Brain microvascular endothelial cell (primary cell): ENCODE measurements at regions not wholly inside any gene's neighbourhood (a gene's known extent, or its start where the extent isn't known, plus 50 kb on each side); places are given as distances from the start of the nearest gene placed in this dataset.

Experiments
- DNase-seq: peaks from one replicate; pipeline ENCODE4 v3.0.0-alpha.2; 2020
- H3K27ac ChIP-seq: fragments of 250-450 bp; sonication (Bioruptor Pico); 2 replicates; pipeline ENCODE4 v1.5.1; 2020; ENCODE audit warnings: mild to moderate bottlenecking, moderate library complexity
- H3K27me3 ChIP-seq: fragments of 250-450 bp; sonication (Bioruptor Pico); replicated peaks from 2 replicates; pipeline ENCODE4 v1.5.1; 2020; ENCODE audit warnings: mild to moderate bottlenecking
- H3K36me3 ChIP-seq: fragments of 250-450 bp; sonication (Bioruptor Pico); replicated peaks from 2 replicates; pipeline ENCODE4 v1.5.1; 2020; ENCODE audit warnings: mild to moderate bottlenecking
- H3K4me3 ChIP-seq: 2 replicates; pipeline ENCODE4 v1.5.1; 2011; ENCODE audit warnings: low read depth, mild to moderate bottlenecking, control low read depth, low read length, moderate library complexity
- CTCF ChIP-seq: IDR thresholded peaks from 2 replicates; pipeline ENCODE4 v1.5.1; 2011; ENCODE audit warnings: low read depth, mild to moderate bottlenecking, moderate library complexity, low read length, control low read depth, inconsistent platforms; ENCODE audit errors: missing control alignments
- in situ Hi-C: cut with HindIII; loops from 2 replicates; pipeline ENCODE4 v1.10.0; 2017; ENCODE audit warnings: low sequenced_read_pairs, low pct_ligation_motif_present

GRCh38 chr5:53367727-53368126 is 112.7 kb upstream of the FST start:
- Histone ChIP-seq H3K36me3 (no peaks in the 10 kb centered on the region), H3K4me3 (no peak overlapping the region), H3K27me3 (no peaks in the 10 kb centered on the region), H3K27ac (no peak overlapping the region)
- no peak for TF ChIP-seq CTCF
- no peak for DNase-seq
- in situ Hi-C loops = no loop called here

GRCh38 chr5:53368516-53368915 is 111.9 kb upstream of the FST start:
- no peak overlapping the region for H3K4me3 ChIP-seq
- H3K36me3 ChIP-seq = no peaks in the 10 kb centered on the region
- no peak for TF ChIP-seq CTCF
- DNase-seq = no peak
- H3K27me3 ChIP-seq = no peaks in the 10 kb centered on the region
- no peak overlapping the region for H3K27ac ChIP-seq
- in situ Hi-C loops = no loop called here

GRCh38 chr5:53368966-53369605 is 111.3 kb upstream of the FST start:
- no peak for TF ChIP-seq CTCF
- no peak overlapping the region for H3K4me3 ChIP-seq
- H3K27ac ChIP-seq = no peak overlapping the region
- DNase-seq = no peak
- in situ Hi-C loops = no loop called here
- no peaks in the 10 kb centered on the region for H3K36me3 ChIP-seq
- no peaks in the 10 kb centered on the region for H3K27me3 ChIP-seq

- Histone ChIP-seq H3K4me3 (no peak overlapping the region), H3K36me3 (no peaks in the 10 kb centered on the region), H3K27ac (no peak overlapping the region), H3K27me3 (no peaks in the 10 kb centered on the region)
- DNase-seq = no peak
- in situ Hi-C loops = no loop called here
- no peak for TF ChIP-seq CTCF
These were observed 110.7 kb upstream of the FST start for GRCh38 chr5:53369681-53370080.

- Histone ChIP-seq H3K4me3 (no peak overlapping the region), H3K27ac (no peak overlapping the region), H3K36me3 (no peaks in the 10 kb centered on the region), H3K27me3 (no peaks in the 10 kb centered on the region)
- in situ Hi-C loops = no loop called here
- no peak for TF ChIP-seq CTCF
- DNase-seq = no peak
These were observed 106.8 kb upstream of the FST start for GRCh38 chr5:53373451-53374158.
